GM13976 (cell line): ENCODE measurements at regions not wholly inside any gene's neighbourhood (a gene's known extent, or its start where the extent isn't known, plus 50 kb on each side); places are given as distances from the start of the nearest gene placed in this dataset.

ENCODE experiments used
- DNase-seq: peaks from one replicate; pipeline ENCODE4 v3.0.0; 2012; ENCODE audit warnings: low spot score
- CTCF ChIP-seq: IDR thresholded peaks from 2 replicates; pipeline ENCODE4 v1.5.1; 2012; ENCODE audit warnings: borderline replicate concordance, mild to moderate bottlenecking; ENCODE audit not compliant: insufficient read depth; ENCODE audit errors: extremely low read depth, missing control alignments, control extremely low read depth
- in situ Hi-C: fragments of 300-500 bp; cut with MboI; formaldehyde crosslinking; loops from one replicate; pipeline ENCODE4 v1.12.0; 2022; ENCODE audit warnings: low sequenced_read_pairs, mixed read lengths, inconsistent platforms; ENCODE audit not compliant: unreplicated experiment

GRCh38 chr5:123814801-123815470 lies 303.0 kb downstream of the CSNK1G3 start:
- TF ChIP-seq CTCF, result no peak
- in situ Hi-C loops, result no loop called here
- no peak for DNase-seq

GRCh38 chr5:123813937-123814624 lies 302.1 kb downstream of the CSNK1G3 start:
- TF ChIP-seq CTCF, result no peak
- DNase-seq, result no peak
- in situ Hi-C loops, result no loop called here

GRCh38 chr5:123813264-123813663 lies 301.3 kb downstream of the CSNK1G3 start:
- TF ChIP-seq CTCF, result no peak
- in situ Hi-C loops, result no loop called here
- DNase-seq, result no peak

GRCh38 chr5:123811831-123812230 lies 299.9 kb downstream of the CSNK1G3 start:
- no peak for TF ChIP-seq CTCF
- no peak for DNase-seq
- in situ Hi-C loops, result no loop called here

GRCh38 chr5:123810746-123811340 lies 298.9 kb downstream of the CSNK1G3 start:
- no peak for TF ChIP-seq CTCF
- no peak for DNase-seq
- in situ Hi-C loops, result no loop called here

- no peak for DNase-seq
- TF ChIP-seq CTCF, result no peak
- in situ Hi-C loops, result no loop called here
These were observed 298.3 kb downstream of the CSNK1G3 start for GRCh38 chr5:123810253-123810652.
